GM19455 (cell line): ENCODE measurements at regions not wholly inside any gene's neighbourhood (a gene's known extent, or its start where the extent isn't known, plus 50 kb on each side); places are given as distances from the start of the nearest gene placed in this dataset.
A peak's percentile ranks its signal among the peaks of the same experiment; 100 is the strongest.

Source experiments
- ATAC-seq: cut with Tn5 transposase; IDR thresholded peaks from one replicate; pipeline ENCODE4 v1.9.1; 2021; ENCODE audit not compliant: unreplicated experiment

- no peak for ATAC-seq
These were observed 55.9 kb upstream of the PIP4K2A start for GRCh38 chr10:22770270-22770669.

GRCh38 chr10:22767859-22768258, 53.5 kb upstream of the PIP4K2A start:
- ATAC-seq = no peak

- no peak for ATAC-seq
These were observed 52.3 kb upstream of the PIP4K2A start for GRCh38 chr10:22766693-22767092.

- ATAC-seq = peak; percentile 45
These were observed 51.5 kb upstream of the PIP4K2A start for GRCh38 chr10:22765660-22766547.

GRCh38 chr10:22764639-22765038, 50.3 kb upstream of the PIP4K2A start:
- no peak for ATAC-seq
